A673 (cell line): ENCODE measurements at regions not wholly inside any gene's neighbourhood (a gene's known extent, or its start where the extent isn't known, plus 50 kb on each side); places are given as distances from the start of the nearest gene placed in this dataset.

Source experiments
- BruUV-seq: library from RNA; stranded (reverse); fragments of 400-500 nt; replicated peaks from 2 replicates; lab custom pipeline; 2021; lab: Mats Ljungman, UMichigan
- CTCF ChIA-PET: fragments of 300-600 bp; sonication (Branson Sonifier 250); formaldehyde crosslinking; loops from one replicate; lab custom pipeline; 2022; ENCODE audit warnings: antibody characterized with exemption; lab: Charles Lee
- POLR2A ChIA-PET: fragments of 300-600 bp; sonication (Branson Sonifier 250); formaldehyde crosslinking; loops from one replicate; lab custom pipeline; 2022; ENCODE audit warnings: antibody characterized with exemption; ENCODE audit not compliant: low non-redundant PET; lab: Charles Lee
- DNase-seq: peaks from one replicate; pipeline ENCODE4 v3.0.0-alpha.2; 2015; ENCODE audit warnings: low spot score
- H3K27ac ChIP-seq: fragments of 200-600 bp; sonication (generic); 2 replicates; pipeline ENCODE4 v1.5.1; 2016; ENCODE audit warnings: mixed run types, low read depth, mild to moderate bottlenecking, mixed read lengths, antibody characterized with exemption, low read length; ENCODE audit not compliant: poor library complexity, severe bottlenecking
- H3K27me3 ChIP-seq: fragments of 200-600 bp; sonication (generic); replicated peaks from 2 replicates; pipeline ENCODE4 v1.6.1; 2017; ENCODE audit warnings: mixed run types, low read depth, mild to moderate bottlenecking, mixed read lengths, antibody characterized with exemption, low read length; ENCODE audit not compliant: insufficient read depth, poor library complexity
- H3K36me3 ChIP-seq: fragments of 200-600 bp; sonication (generic); 2 replicates; pipeline ENCODE4 v1.6.1; 2016; ENCODE audit warnings: mixed run types, mild to moderate bottlenecking, mixed read lengths, antibody characterized with exemption, low read length; ENCODE audit not compliant: insufficient read depth, poor library complexity, severe bottlenecking
- H3K4me1 ChIP-seq: fragments of 200-600 bp; sonication (generic); 2 replicates; pipeline ENCODE4 v1.6.1; 2017; ENCODE audit warnings: mixed run types, mild to moderate bottlenecking, mixed read lengths, antibody characterized with exemption, low read length; ENCODE audit not compliant: insufficient read depth, poor library complexity, severe bottlenecking
- H3K4me3 ChIP-seq: fragments of 200-600 bp; sonication (generic); 2 replicates; pipeline ENCODE4 v1.5.1; 2016; ENCODE audit warnings: low read depth, mixed run types, mild to moderate bottlenecking, mixed read lengths, low read length; ENCODE audit not compliant: poor library complexity, severe bottlenecking
- H3K9me3 ChIP-seq: fragments of 200-600 bp; sonication (generic); 2 replicates; pipeline ENCODE4 v1.6.1; 2016; ENCODE audit warnings: mixed run types, low read depth, mild to moderate bottlenecking, mixed read lengths, antibody characterized with exemption, low read length; ENCODE audit not compliant: poor library complexity, severe bottlenecking
- CTCF ChIP-seq: fragments of 300-800, 200-600 bp; sonication (generic); conservative IDR thresholded peaks from 2 replicates; pipeline ENCODE4 v1.5.1; 2017; ENCODE audit warnings: low read depth, mild to moderate bottlenecking, antibody characterized with exemption, low read length, moderate library complexity, mixed read lengths
- EZH2 ChIP-seq: fragments of 200-600 bp; sonication (generic); IDR thresholded peaks from 2 replicates; pipeline ENCODE4 v1.6.1; 2017; ENCODE audit warnings: borderline replicate concordance, low read depth, mild to moderate bottlenecking, mixed read lengths, antibody characterized with exemption, low read length; ENCODE audit not compliant: poor library complexity, severe bottlenecking
- intact Hi-C: fragments of 100-400 bp; cut with micrococcal nuclease; formaldehyde crosslinking; loops from one replicate; pipeline ENCODE4 v1.10.0; 2022; ENCODE audit not compliant: unreplicated experiment

GRCh38 chr2:201558232-201558631 lies 85.1 kb downstream of the TMEM237 start:
- intact Hi-C loops, result no loop called here
- Histone ChIP-seq H3K36me3 (no peaks in the 10 kb centered on the region), H3K27me3 (no peaks in the 10 kb centered on the region), H3K4me3 (no peak overlapping the region), H3K27ac (no peak overlapping the region), H3K4me1 (no peaks in the 10 kb centered on the region), H3K9me3 (no peaks in the 10 kb centered on the region)
- no peak for TF ChIP-seq EZH2
- TF ChIP-seq CTCF, result no peak
- no TSS peak for BruUV-seq
- CTCF ChIA-PET, result no interaction called here
- POLR2A ChIA-PET, result no interaction called here
- no peak for DNase-seq

DNA sequence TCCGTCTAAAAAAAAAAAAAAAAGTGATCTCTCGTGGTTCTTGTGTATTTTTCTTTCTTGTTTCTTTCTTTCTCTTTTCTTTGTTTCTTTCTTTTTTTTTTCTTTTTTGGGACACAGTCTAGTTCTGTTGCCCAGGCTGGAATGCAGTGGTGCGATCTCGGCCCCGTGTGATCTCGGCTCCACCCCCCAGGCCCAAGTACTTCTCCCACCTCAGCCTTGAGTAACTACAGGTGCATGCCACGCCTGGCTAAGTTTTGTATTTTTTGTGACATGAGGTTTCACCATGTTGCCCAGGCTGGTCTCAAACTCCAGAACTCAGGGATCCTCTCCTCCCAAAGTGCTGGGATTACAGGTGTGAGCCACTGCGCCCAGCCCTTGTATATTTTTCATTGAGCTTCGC lies 91.4 kb downstream of the TMEM237 start:
- H3K4me3 ChIP-seq, result no peak overlapping the region
- no peaks in the 10 kb centered on the region for H3K9me3 ChIP-seq
- intact Hi-C loops, result no loop called here
- POLR2A ChIA-PET, result no interaction called here
- CTCF ChIA-PET, result no interaction called here
- H3K27ac ChIP-seq, result no peak overlapping the region
- H3K36me3 ChIP-seq, result no peaks in the 10 kb centered on the region
- H3K27me3 ChIP-seq, result no peaks in the 10 kb centered on the region
- TF ChIP-seq EZH2 (no peak), CTCF (no peak)
- peaks cover under 1% of the 10 kb centered on the region for H3K4me1 ChIP-seq
- DNase-seq, result no peak
- no TSS peak for BruUV-seq

DNA sequence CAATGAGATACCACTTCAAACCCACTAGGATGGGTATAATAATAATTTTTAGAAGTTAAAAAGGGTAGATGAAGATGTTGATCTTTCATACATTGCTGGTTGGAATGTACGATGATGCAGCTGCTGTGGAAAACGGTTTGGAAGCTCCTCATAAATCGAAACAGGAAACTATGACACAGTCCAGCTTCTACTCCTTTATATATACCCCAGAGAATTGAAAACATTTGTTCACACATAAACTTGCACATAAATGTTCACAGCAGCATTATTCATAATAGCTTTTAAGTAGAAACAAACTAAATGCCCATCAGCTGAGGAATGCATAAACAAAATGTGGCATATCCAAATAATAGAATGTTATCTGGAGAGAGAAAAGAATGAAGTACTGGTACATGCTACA lies 95.0 kb downstream of the STRADB start:
- Histone ChIP-seq H3K36me3 (no peaks in the 10 kb centered on the region), H3K4me3 (no peak overlapping the region), H3K27me3 (no peaks in the 10 kb centered on the region), H3K4me1 (peaks cover 4% of the 10 kb centered on the region), H3K9me3 (no peaks in the 10 kb centered on the region), H3K27ac (no peak overlapping the region)
- DNase-seq, result peak; percentile 23
- no TSS peak for BruUV-seq
- TF ChIP-seq EZH2 (no peak), CTCF (no peak)
- CTCF ChIA-PET, result no interaction called here
- POLR2A ChIA-PET, result no interaction called here
- intact Hi-C loops, result no loop called here
